RWPE1 (cell line): ENCODE measurements at regions not wholly inside any gene's neighbourhood (a gene's known extent, or its start where the extent isn't known, plus 50 kb on each side); places are given as distances from the start of the nearest gene placed in this dataset.

ENCODE experiments used
- CTCF ChIA-PET: fragments of 350-600 bp; sonication (Branson Sonifier 250); formaldehyde crosslinking; extraction: SDS; loops from one replicate; lab custom pipeline; 2021; lab: Yijun Ruan, JAX
- POLR2A ChIA-PET: fragments of 400-600 bp; formaldehyde crosslinking; extraction: SDS; loops from one replicate; lab custom pipeline; 2020; ENCODE audit warnings: antibody characterized with exemption; ENCODE audit not compliant: low non-redundant PET; lab: Yijun Ruan, JAX
- DNase-seq: peaks from one replicate; pipeline ENCODE4 v3.0.0; 2012; ENCODE audit warnings: low spot score
- H3K27ac ChIP-seq: fragments of 450-650 bp; 2 replicates; pipeline ENCODE4 v1.5.1; 2017
- CTCF ChIP-seq: fragments of 450-650 bp; conservative IDR thresholded peaks from 2 replicates; pipeline ENCODE4 v1.5.1; 2017; ENCODE audit warnings: low read depth, mild to moderate bottlenecking

- no peak overlapping the region for H3K27ac ChIP-seq
- CTCF ChIA-PET, result no interaction called here
- POLR2A ChIA-PET, result no interaction called here
- no peak for TF ChIP-seq CTCF
- DNase-seq, result no peak
These were observed 58.0 kb upstream of the ZBTB7C start for GRCh38 chr18:48467231-48467630.

- ChIA-PET CTCF (interaction anchor here (0.7 kb wide), 1 partner anchor 1125 kb away, joined by 3 read pairs; no protein-coding TSS in a partner anchor), POLR2A (no interaction called here)
- no peak overlapping the region for H3K27ac ChIP-seq
- DNase-seq, result no peak
- no peak for TF ChIP-seq CTCF
These were observed 53.3 kb upstream of the ZBTB7C start for GRCh38 chr18:48462510-48462909.

- CTCF ChIA-PET, result no interaction called here
- H3K27ac ChIP-seq, result no peak overlapping the region
- no peak for DNase-seq
- POLR2A ChIA-PET, result no interaction called here
- no peak for TF ChIP-seq CTCF
These were observed 51.9 kb upstream of the ZBTB7C start for GRCh38 chr18:48460929-48461583.

DNA sequence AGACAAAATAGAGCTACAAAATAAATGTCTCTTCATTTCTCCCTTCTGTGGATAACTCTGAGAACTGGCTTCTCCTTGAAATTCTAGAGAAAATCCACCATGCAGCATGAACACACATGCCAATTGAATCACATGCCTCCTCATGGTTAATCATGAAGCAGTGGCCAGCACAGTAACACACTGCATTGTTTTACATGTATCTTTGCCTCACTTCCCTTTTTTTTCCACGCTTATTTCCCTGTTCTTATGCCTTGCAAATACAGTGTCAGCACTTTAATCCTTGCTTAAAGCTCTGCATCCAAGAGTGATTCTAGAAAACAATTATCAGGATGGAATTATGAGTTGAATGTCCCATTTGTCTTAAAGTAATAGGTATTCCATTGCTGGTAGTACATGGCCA, 50.3 kb upstream of the ZBTB7C start:
- TF ChIP-seq CTCF, result no peak
- H3K27ac ChIP-seq, result no peak overlapping the region
- ChIA-PET POLR2A (no interaction called here), CTCF (no interaction called here)
- DNase-seq, result no peak

GRCh38 chr18:48459016-48459415, 49.8 kb upstream of the ZBTB7C start:
- no peak for TF ChIP-seq CTCF
- ChIA-PET POLR2A (no interaction called here), CTCF (interaction anchor here (0.6 kb wide), 1 partner anchor 425 kb away, joined by 3 read pairs; no protein-coding TSS in a partner anchor)
- no peak for DNase-seq
- H3K27ac ChIP-seq, result no peak overlapping the region
